B cell (primary cell): ENCODE measurements at regions not wholly inside any gene's neighbourhood (a gene's known extent, or its start where the extent isn't known, plus 50 kb on each side); places are given as distances from the start of the nearest gene placed in this dataset.

ENCODE experiments used
- ATAC-seq: fragments of 200-7000 bp; cut with Tn5 transposase; one replicate; pipeline ENCODE4 v1.10.0; 2021; ENCODE audit warnings: low read depth, mild to moderate bottlenecking, moderate number of reproducible peaks, moderate library complexity
- CTCF ChIA-PET: fragments of 350-600 bp; sonication (Branson Sonifier 250); formaldehyde crosslinking; loops from one replicate; lab custom pipeline; 2021; ENCODE audit warnings: antibody characterized with exemption, inconsistent platforms; lab: Charles Lee
- POLR2A ChIA-PET: fragments of 350-600 bp; sonication (Branson Sonifier 250); formaldehyde crosslinking; loops from one replicate; lab custom pipeline; 2021; ENCODE audit warnings: antibody characterized with exemption; lab: Charles Lee
- DNase-seq: peaks from one replicate; pipeline ENCODE4 v3.0.0; 2013
- H2AFZ ChIP-seq: 2 replicates; pipeline ENCODE4 v1.6.1; 2012; ENCODE audit warnings: mild to moderate bottlenecking, low read depth, low read length; ENCODE audit not compliant: insufficient read depth, poor library complexity, severe bottlenecking
- H3K27ac ChIP-seq, 2 donors: 1 replicate in 1 of 2; 2 replicates in 1 of 2; pipeline ENCODE4 v1.5.1; 2012 to 2013; ENCODE audit warnings: low read length in 2 of 2, mild to moderate bottlenecking in 2 of 2, moderate library complexity in 1 of 2
- H3K27me3 ChIP-seq, 4 experiments: fragments of 200-600 bp in 1 of 4; sonication (generic) in 1 of 4; replicated peaks in 1 of 4; 1 replicate in 2 of 4; 2 replicates in 2 of 4; pipeline versions ENCODE4 v1.6.1 to v1.7.0; 2013 to 2016; ENCODE audit warnings: low read length in 3 of 4, mild to moderate bottlenecking in 2 of 4, mixed read lengths in 1 of 4, moderate library complexity in 1 of 4; ENCODE audit not compliant: insufficient read depth in 4 of 4, control insufficient read depth in 3 of 4; ENCODE audit errors: control extremely low read depth in 1 of 4
- H3K36me3 ChIP-seq, 2 experiments: replicated peaks in 1 of 2; 1 replicate in 1 of 2; 2 replicates in 1 of 2; pipeline versions ENCODE4 v1.6.1 to v1.7.1; 2013; ENCODE audit warnings: low read length in 1 of 2; ENCODE audit not compliant: insufficient read depth in 2 of 2, control insufficient read depth in 1 of 2; ENCODE audit errors: control extremely low read depth in 1 of 2, extremely low read depth in 1 of 2
- H3K4me1 ChIP-seq, 2 donors: fragments of 200-600 bp in 1 of 2; sonication (generic) in 1 of 2; 1 replicate in 1 of 2; 2 replicates in 1 of 2; pipeline versions ENCODE4 v1.5.1 to v1.6.1; 2013 to 2017; ENCODE audit warnings: low read length in 2 of 2; ENCODE audit not compliant: control insufficient read depth in 2 of 2, insufficient read depth in 2 of 2
- H3K4me2 ChIP-seq: replicated peaks from 2 replicates; pipeline ENCODE3; 2012; ENCODE audit warnings: mild to moderate bottlenecking, low read depth, low read length; ENCODE audit not compliant: poor library complexity, severe bottlenecking
- H3K4me3 ChIP-seq, 5 experiments: fragments of 200-600 bp in 1 of 5; sonication (generic) in 1 of 5; 1 replicate in 3 of 5; 2 replicates in 2 of 5; pipeline versions ENCODE4 v1.5.1 to v1.7.0; 2011 to 2016; ENCODE audit warnings: low read length in 4 of 5, mild to moderate bottlenecking in 4 of 5, low read depth in 2 of 5, control low read depth in 1 of 5, moderate library complexity in 1 of 5; ENCODE audit not compliant: insufficient read depth in 1 of 5; ENCODE audit errors: control extremely low read depth in 1 of 5, extremely low read depth in 1 of 5
- H3K79me2 ChIP-seq: fragments of 200-600 bp; sonication (generic); one replicate; pipeline ENCODE4 v1.6.0; 2016; ENCODE audit warnings: low read length; ENCODE audit not compliant: control insufficient read depth, insufficient read depth
- H3K9ac ChIP-seq: fragments of 200-600 bp; sonication (generic); 2 replicates; pipeline ENCODE4 v1.6.1; 2017; ENCODE audit warnings: mild to moderate bottlenecking, low read length, moderate library complexity
- H3K9me3 ChIP-seq, 3 donors: one replicate each; pipeline versions ENCODE4 v1.6.1 to v1.7.1; 2013; ENCODE audit warnings: low read length in 2 of 3; ENCODE audit not compliant: control insufficient read depth in 2 of 3, insufficient read depth in 1 of 3; ENCODE audit errors: control extremely low read depth in 1 of 3
- H4K20me1 ChIP-seq: 2 replicates; pipeline ENCODE4 v1.6.0; 2012; ENCODE audit warnings: mild to moderate bottlenecking, low read length; ENCODE audit not compliant: insufficient read depth, control insufficient read depth, poor library complexity, severe bottlenecking
- H3K27ac Mint-ChIP-seq: one replicate; pipeline ENCODE4 v1.8.0; 2021; ENCODE audit warnings: mixed read lengths
- H3K27me3 Mint-ChIP-seq: one replicate; pipeline ENCODE4 v1.8.0; 2021; ENCODE audit warnings: mixed read lengths
- H3K4me1 Mint-ChIP-seq: one replicate; pipeline ENCODE4 v1.8.0; 2021; ENCODE audit warnings: mixed read lengths
- H3K4me3 Mint-ChIP-seq: one replicate; pipeline ENCODE4 v1.8.0; 2021; ENCODE audit warnings: mixed read lengths
- H3K9me3 Mint-ChIP-seq: one replicate; pipeline ENCODE4 v1.8.0; 2022; ENCODE audit warnings: mixed read lengths; ENCODE audit not compliant: insufficient read depth
- EZH2 ChIP-seq: IDR thresholded peaks from 2 replicates; pipeline ENCODE4 v1.6.1; 2012; ENCODE audit warnings: borderline replicate concordance, low read depth, mild to moderate bottlenecking, moderate library complexity, low read length; ENCODE audit not compliant: insufficient read depth, poor library complexity, severe bottlenecking
- WGBS: methylation state at CpG from one replicate; pipeline ENCODE4 v1.1.5; 2013; ENCODE audit warnings: missing lambda C conversion rate; ENCODE audit not compliant: insufficient coverage; 5-methylcytosine and 5-hydroxymethylcytosine counted together
- intact Hi-C: fragments of 100-400 bp; cut with micrococcal nuclease; formaldehyde crosslinking; loops from one replicate; pipeline ENCODE4 v1.10.0; 2022
- TF ChIP-seq, protein P1 (sequence below): fragments of 200-600 bp; IDR thresholded peaks from one replicate; pipeline ENCODE4 v1.8.0; 2022; ENCODE audit warnings: antibody characterized with exemption, mild to moderate bottlenecking

DNA sequence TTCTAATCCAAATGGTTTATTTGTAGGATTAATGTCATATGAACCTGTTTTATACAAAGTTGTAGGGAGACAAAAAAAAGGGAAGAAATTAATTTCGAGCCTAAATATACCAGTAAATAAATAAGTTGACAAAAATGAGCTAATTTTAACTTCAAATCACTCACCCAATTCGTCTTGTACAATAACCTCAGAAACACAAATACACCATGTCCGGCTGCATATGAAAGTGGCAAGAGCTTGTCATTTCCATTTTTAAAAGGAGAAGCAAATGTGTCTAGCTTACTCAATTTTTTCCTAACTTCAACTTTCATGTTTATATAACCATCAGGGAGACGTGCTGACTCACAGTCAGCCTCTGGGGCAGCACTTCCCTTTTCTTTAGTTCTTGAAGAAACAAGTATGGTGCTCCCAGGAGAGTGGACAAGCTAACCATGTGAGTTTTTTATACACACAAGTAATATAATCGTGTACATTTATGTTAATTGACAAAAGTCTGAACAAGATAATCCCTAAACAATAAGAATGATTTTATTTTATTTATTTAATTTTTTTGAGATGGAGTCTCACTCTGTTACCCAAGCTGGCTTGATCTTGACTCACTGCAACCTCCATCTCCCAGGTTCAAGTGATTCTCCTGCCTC, 55.5 kb upstream of the SGK1 start:
- intact Hi-C loops = loop anchor here (1.0 to 5.0 kb wide), 4 partner anchors 64 to 199 kb away; no protein-coding TSS in a partner anchor
- peaks cover 10 to 14% of the 10 kb centered on the region in 2 donors for H3K4me1 ChIP-seq
- H3K79me2 ChIP-seq = no peaks in the 10 kb centered on the region
- no peaks in the 10 kb centered on the region for H4K20me1 ChIP-seq
- H3K27me3 ChIP-seq = no peaks in the 10 kb centered on the region
- CTCF ChIA-PET = interaction anchor here (0.5 to 2.6 kb wide), 7 partner anchors 10 to 267 kb away, joined by 3 to 16 read pairs (median 3); no protein-coding TSS in a partner anchor
- no peak overlapping the region for H3K9ac ChIP-seq
- H3K9me3 Mint-ChIP-seq = no peaks in the 10 kb centered on the region
- H3K27ac ChIP-seq = no peak overlapping the region
- no peaks in the 10 kb centered on the region for H3K9me3 ChIP-seq
- no CpG with 5 or more reads among the region's 5 CpGs for WGBS
- POLR2A ChIA-PET = interaction anchor here (0.6 kb wide), 1 partner anchor 24 kb away, joined by 4 read pairs; no protein-coding TSS in a partner anchor
- peak overlapping the region; percentile 56 for H3K4me2 ChIP-seq
- no peak overlapping the region for H2AFZ ChIP-seq
- H3K4me1 Mint-ChIP-seq = peaks cover 23% of the 10 kb centered on the region
- peak overlapping the region; percentile 22 for H3K27ac Mint-ChIP-seq
- no peaks in the 10 kb centered on the region for H3K27me3 Mint-ChIP-seq
- DNase-seq (peak; percentile 68), ATAC-seq (peak; percentile 93)
- H3K36me3 ChIP-seq = no peaks in the 10 kb centered on the region
- TF ChIP-seq, protein P1, sequence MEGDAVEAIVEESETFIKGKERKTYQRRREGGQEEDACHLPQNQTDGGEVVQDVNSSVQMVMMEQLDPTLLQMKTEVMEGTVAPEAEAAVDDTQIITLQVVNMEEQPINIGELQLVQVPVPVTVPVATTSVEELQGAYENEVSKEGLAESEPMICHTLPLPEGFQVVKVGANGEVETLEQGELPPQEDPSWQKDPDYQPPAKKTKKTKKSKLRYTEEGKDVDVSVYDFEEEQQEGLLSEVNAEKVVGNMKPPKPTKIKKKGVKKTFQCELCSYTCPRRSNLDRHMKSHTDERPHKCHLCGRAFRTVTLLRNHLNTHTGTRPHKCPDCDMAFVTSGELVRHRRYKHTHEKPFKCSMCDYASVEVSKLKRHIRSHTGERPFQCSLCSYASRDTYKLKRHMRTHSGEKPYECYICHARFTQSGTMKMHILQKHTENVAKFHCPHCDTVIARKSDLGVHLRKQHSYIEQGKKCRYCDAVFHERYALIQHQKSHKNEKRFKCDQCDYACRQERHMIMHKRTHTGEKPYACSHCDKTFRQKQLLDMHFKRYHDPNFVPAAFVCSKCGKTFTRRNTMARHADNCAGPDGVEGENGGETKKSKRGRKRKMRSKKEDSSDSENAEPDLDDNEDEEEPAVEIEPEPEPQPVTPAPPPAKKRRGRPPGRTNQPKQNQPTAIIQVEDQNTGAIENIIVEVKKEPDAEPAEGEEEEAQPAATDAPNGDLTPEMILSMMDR = no peak
- TF ChIP-seq EZH2 = no peak
- H3K4me3 ChIP-seq = peak overlapping the region in 1 of 5 experiments; percentile 8
- H3K4me3 Mint-ChIP-seq = peak overlapping the region; percentile 3

DNA sequence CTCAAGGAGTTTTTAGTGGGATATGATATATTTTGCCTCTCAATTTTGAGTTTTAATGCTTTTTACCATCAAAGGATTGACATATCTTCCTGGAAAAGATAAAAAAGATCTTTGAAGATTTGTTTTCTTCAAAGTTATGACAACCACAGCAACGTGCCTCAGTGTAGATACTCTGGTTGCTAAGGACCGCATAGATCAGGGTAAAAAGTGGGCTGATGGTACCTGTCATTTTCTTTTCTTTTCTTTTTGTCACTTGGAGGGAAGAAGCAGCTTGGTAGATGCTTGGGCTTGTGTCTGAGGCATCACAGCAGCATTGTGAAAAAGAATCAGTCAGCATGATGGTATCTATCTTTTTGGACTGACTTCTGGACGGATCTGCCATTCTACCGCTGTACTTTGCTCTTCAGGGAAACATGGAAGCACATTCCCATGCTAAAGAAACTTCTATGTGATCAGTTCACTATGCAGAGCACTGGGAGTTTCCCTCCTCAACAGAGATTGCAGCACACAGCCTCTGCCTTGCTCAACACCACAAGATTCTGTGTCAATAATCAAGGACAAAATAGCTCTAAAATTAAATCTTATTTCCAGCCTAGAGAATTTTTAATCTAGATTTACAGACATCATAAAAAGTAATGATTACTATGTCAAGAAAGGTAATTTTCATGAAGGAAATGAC, 54.8 kb upstream of the SGK1 start:
- no peak overlapping the region for H2AFZ ChIP-seq
- ATAC-seq = no peak
- TF ChIP-seq EZH2 = no peak
- TF ChIP-seq, protein P1 = no peak

More for the DNA sequence above, 54.8 kb upstream of the SGK1 start:
- Histone ChIP-seq H3K9me3 (no peaks in the 10 kb centered on the region), H3K27me3 (no peaks in the 10 kb centered on the region), H3K4me1 (peaks cover 10 to 14% of the 10 kb centered on the region in 2 donors), H3K4me3 (no peak overlapping the region), H3K4me2 (peak overlapping the region; percentile 56), H3K9ac (no peak overlapping the region), H3K27ac (no peak overlapping the region), H3K79me2 (no peaks in the 10 kb centered on the region), H4K20me1 (no peaks in the 10 kb centered on the region), H3K36me3 (no peaks in the 10 kb centered on the region)
- Mint-ChIP-seq H3K27ac (no peak overlapping the region), H3K4me3 (no peak overlapping the region), H3K9me3 (no peaks in the 10 kb centered on the region), H3K27me3 (no peaks in the 10 kb centered on the region), H3K4me1 (peaks cover 23% of the 10 kb centered on the region)
- WGBS = 82% methylated on average over 2 of the region's 4 CpGs
- CTCF ChIA-PET = interaction anchor here (0.7 to 2.6 kb wide), 5 partner anchors 12 to 268 kb away, joined by 3 to 16 read pairs (median 3); no protein-coding TSS in a partner anchor
- no peak for DNase-seq
- intact Hi-C loops = loop anchor here (1.0 to 5.0 kb wide), 4 partner anchors 65 to 198 kb away; no protein-coding TSS in a partner anchor
- POLR2A ChIA-PET = no interaction called here
